NCI-H1436 (cell line): ENCODE measurements at regions not wholly inside any gene's neighbourhood (a gene's known extent, or its start where the extent isn't known, plus 50 kb on each side); places are given as distances from the start of the nearest gene placed in this dataset.

ENCODE experiments used
- DNase-seq: peaks from one replicate; lab custom pipeline; 2025; lab: John Stamatoyannopoulos, UW

DNA sequence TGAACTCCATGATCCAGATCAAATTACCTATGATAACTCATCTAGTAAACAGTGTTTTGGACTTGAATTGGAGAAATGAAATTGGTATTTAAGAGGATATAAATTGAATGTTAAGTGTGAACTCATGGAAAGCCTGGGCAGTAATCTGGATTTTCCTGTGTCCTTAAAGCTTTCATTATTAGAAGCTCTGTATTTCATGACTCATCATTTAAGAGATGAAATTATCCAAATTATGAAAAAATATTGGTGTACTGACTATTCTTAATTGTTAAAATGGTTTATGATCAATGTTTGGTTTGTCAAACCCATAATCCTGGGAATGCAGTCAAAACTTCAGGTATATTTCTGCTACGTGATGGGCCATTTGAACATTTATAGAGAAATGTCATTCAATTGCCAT, 332.2 kb upstream of the ST6GAL2 start:
- DNase-seq, result no peak

DNA sequence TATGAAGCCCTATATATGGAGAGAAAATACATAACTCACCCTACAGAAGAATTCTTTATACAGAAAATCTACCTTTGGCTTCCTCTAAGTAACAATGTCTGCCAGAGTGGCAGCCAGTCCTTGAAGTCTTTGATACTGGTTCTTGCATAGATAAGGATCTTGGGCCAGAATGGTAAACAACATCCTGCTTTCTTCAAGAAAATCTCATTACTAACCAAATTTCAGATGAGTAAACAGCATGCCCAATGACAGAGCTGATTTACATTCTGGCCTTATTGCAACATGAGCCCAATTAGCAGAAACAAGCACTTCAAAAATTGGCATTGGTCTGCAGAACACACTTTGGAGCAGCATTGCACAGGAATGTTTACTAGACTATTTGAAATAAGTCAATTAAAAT, 336.5 kb upstream of the ST6GAL2 start:
- no peak for DNase-seq

DNA sequence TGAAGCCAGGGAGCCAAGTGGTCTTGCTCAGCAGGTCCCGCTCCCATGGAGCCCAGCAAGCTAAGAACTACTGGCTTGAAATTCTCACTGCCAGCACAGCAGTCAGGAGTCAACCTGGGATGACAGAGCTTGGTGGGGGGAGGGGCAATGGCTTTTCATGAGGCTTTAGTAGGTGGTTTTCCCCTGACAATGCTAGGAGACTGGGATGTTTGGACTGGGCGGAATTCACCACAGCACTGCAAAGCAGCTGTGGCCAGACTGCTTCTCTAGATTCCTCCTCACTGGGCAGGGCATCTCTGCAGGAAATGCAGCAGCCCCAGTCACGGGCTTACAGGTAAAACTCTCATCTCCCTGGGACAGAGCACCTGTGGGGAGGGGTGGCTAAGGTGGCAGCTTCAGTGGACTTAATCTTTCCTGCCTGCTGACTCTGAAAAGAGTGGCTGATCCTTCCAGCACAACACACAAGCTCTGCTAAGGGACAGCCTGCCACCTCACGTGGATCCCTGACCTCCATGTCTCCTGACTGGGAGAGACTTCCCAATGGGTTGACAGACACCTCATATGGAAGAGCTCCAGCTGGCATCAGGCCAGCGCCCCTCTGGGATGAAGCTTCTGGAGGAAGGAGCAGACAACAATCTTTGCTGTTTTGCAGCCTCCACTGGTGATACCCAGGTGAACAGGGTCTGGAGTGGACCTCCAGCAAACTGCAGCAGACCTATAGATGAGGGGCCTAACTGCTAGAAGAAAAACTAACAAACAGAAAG, 349.7 kb upstream of the ST6GAL2 start:
- no peak for DNase-seq

DNA sequence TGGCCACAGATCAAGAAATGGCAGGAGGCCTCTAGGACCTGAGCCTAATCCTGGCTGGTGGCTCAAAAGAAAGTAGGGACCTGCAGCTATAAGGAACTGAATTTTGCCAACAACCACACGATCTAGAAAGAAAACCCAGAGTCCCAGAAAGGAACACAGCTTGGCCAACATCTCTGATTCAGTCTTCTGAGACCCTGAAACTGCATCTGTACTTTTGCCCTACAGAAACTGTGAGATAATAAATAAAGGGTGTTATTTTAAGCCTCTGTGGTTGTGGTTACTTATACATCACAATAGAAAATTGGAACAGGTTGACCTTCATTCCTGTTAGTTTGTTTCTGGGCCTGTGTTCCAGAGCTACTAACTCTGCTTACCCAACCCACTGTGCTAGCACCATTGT, 356.8 kb upstream of the ST6GAL2 start:
- no peak for DNase-seq

DNA sequence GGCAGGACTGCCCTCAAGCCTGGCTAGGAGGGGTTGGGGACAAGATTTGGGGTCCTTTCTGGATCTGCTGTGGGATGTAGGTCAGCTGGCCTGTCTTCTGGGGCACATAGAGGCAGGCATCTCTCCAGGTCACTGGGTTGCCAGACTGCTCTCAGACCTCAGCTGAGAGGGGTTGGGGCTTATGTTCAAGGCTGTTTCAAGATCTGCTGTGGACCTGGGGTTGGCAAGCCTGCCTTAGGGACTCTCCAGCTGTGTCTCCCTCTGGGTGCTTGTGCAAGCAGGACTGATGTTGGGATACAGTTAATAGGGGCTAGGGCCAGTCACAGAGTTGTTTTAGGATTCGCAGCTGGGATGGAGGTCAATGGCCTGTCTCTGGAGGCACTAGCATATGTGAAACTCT, 363.0 kb upstream of the ST6GAL2 start:
- DNase-seq, result no peak

DNA sequence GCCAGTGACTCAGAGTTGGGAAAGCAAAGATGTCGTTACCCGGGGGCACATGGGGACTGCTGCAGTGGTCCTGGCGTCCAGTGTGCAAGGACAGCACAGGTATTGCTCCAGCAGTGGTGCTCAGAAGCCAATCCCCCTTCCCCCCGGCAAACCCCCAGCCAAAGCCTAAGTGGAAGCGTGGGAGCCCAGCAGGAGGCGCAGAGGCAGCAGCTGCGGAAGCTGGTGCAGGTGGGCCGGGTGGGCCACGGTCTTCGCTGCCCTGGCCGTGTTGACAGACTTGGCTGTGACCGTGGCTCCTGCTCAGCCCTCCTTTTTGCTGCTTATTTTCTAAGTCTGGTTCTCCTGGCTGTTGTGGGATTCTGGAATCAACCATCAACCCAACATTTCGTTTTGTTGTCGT, 369.8 kb upstream of the ST6GAL2 start:
- no peak for DNase-seq

DNA sequence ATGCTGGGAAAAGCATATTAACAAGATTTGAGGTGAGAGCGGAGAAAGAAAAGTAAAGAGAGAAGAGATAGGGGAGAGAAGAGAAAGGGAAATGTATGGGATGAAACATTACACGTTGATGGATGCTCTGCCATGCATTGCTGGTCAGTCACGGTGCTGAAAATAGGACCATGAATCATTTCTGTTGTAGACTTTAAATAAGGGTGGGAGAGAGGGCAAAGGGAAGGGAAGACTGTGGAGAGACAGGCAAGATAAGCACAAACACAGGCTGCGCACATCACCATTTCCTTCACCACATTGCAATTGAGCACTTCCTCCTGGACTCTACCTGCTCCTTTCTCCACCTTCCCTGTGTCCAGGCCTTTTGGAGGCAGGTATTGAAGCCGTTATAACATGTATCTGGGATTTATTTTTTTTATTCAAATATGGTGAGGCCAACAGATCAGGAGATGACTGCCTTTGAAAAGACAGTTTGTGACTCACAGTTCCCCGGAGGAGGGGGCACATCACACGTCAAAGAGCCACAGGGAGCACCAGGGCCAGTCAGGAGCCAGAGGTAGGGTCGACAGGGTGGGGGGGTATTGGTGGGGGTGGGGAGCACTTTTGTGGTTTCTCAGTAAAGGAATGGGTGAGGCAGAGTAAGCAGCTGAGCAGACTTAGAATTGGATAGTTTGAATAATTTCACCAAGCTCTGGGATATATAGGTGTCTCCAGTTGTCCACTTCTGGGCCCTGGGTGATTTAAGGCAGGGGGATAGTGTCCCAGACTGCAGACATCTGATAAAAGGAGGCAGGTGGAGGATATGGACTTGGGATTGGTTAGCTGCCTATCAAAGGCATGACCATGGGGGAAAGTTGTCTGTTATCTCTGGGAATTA, 372.8 kb upstream of the ST6GAL2 start:
- DNase-seq, result no peak

DNA sequence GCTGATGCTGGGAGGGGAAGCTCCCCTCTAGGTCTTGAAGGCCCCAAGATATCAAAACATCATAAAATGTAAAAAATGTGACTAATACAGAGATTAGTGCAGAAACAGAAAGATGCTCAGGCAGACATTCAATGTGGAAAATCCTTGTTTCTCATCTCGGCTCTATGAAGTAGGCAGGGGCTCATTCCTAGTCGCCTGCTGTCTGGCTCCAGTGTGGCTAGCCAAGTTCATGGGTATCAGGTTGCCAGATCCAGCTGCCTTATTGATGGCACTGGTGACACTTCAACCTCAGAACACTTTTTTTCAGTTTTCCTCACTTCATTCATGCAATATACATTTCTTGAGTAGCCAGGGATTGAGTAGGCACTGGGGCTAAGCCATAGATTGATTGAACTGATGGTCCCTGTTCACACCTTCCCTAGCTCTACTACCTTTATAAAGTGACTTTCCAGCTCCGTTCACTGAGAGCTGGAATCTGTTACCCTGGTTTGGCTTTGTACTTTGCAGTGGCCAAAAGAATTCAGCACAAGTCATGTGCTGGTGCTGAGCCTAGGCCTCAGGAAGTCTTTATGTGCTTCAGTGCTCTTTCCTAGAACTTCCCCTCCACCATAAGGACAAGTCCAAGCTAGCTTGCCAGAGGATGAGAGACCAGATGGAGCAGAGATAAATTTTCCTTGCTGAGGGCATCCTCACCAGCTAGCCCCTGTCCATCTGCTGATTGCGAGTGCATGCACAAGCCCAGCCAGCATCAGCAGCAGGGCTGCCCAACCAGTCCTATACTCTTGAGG, 373.6 kb upstream of the ST6GAL2 start:
- no peak for DNase-seq

DNA sequence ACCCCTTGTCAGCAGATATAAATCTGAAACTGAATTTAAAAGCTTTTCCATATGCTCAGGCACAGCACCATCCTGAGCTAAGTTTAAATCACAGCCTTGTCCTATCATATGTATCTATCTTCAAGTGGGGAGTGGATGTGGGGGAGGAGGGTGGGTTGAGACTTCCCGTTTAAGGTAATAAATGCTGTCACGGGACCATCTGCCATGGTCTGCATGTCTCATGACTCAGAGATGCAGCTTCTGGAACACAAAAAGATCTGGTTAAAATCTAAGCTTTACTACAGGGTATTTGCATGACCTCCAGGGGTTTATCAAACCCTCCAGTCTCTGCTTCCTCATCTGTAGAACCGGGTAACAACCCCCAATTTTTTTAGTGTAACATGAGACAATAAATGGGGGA, 377.7 kb upstream of the ST6GAL2 start:
- DNase-seq, result no peak

DNA sequence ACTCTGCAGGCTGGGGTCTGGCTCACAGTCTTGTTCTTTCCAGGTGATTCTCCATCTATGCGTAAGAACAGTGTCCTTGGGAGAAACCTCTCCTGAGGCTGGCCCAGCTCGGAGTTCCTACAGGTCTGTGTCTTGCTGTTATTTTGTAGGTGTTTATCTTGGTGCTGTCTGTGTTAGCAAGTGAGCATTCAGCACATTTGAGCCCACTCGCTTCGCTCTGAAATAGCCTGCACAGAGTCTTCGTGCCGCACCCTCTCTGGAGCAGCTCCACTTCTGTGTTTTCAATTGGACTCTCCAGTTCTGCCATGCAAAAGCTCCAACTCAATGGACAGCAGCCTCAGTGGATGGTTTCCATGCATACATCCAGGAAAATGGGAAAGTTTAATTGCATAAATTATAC, 378.2 kb upstream of the ST6GAL2 start:
- no peak for DNase-seq

DNA sequence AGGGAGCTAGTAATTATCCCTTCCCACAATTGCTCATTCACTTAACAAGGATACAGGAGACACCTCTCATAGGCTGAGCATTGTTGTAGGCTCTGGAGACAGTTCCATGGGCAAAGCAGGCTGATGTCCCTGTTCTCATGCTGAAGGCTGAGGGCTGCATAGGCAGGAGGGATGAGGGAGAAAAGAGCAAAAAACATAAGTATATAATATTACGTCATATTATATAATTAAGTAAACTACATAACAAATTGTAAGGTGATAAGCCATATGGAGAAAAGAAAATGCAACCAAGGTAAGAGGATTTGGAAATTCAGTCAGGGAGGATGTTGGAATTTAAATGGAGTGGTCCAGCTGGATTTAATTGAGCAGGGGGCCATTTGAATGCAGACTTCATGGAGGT, 380.6 kb upstream of the ST6GAL2 start:
- no peak for DNase-seq

DNA sequence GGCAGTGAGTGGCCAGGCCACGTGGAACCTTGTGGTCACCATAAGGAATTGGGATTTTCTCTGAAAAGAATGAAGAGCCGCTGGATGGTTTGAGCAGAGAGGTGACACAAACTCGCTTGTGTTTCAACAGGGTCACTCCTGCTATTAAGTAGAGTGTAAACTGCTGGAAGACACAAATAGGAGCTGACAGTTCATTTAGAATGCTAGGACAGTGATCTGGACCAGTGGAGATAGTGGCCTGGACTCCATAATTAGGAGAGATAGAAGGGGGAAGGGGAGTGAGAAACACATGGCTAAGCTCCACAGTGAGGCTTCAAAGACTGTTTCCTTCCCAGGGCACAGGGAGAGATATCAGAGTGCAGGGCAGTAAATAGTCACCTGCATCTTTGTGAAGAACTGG, 381.1 kb upstream of the ST6GAL2 start:
- DNase-seq, result no peak

DNA sequence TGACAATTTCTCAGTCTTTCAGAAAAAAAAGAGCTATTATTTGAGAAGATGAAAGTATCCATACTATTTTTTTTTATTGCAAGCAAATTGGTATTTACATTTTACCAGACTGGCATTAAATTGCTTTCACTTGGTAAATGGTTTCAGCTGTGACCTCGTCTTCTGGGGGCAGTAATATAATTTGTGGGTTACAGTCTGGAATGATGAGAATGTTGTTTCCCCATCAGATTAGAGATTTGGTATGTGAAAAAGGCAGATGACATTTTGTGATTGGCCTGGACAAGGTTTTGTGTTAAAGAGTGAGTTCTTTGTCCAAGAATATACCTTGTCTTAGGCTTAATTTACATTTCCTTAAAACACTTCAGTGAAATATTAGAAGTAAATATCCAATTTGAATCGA, 390.1 kb upstream of the ST6GAL2 start:
- no peak for DNase-seq

DNA sequence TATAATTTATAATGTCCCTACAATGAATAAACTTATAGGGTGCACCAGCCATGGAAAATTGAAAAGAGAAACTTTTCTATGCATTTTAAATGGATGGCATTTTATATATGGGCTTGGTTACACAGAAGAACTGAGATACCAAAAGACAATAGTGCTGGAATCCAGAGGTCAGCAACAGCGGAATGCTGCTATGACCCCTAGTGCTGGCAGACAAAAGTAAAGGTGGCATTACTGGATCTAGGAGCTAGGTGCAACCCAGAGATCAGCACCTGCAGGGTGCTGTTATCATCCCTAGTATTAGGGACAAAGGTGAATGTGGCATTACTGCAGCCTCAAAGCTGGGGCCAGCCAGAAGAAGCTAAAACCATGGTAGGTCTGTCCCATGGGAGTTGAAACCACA, 392.7 kb upstream of the ST6GAL2 start:
- no peak for DNase-seq

DNA sequence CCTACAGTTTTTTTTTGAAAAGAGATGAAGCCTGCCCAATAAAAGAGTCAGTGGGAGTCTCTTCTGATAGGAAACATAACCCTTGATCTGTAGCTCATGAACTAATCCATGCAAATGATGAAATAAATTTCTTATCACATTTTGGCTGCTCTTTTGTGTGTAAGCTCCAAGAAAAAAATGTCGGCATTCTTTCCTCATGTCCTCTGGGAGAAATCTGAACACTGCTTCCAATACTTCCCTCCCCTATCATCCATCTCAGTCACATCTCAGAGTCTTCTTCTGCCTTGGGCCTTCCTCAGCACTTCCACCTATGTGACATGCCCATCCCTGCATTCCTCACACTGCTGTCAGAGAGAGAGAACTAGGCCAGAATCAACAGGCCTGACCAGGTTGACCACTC, 395.7 kb upstream of the ST6GAL2 start:
- DNase-seq, result no peak

DNA sequence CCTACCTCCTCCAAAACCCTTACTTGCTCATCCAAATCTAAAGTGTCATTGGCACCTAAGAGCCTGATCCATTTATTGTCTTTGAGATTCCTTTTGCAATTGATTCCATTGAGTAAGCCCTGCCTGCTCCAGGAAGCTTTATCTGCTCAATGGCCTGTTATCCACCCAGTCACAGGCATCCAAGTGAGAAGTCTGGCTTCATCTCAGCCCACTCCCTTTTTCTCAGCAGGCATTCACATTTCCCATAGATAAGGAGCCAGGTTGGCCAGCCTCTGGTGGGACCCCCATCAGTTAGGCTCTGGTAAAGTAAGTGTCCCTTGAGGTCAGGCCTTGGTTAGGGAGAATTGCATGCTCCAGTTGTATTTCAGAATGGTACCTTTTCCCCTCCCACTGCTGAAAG, 396.2 kb upstream of the ST6GAL2 start:
- no peak for DNase-seq

DNA sequence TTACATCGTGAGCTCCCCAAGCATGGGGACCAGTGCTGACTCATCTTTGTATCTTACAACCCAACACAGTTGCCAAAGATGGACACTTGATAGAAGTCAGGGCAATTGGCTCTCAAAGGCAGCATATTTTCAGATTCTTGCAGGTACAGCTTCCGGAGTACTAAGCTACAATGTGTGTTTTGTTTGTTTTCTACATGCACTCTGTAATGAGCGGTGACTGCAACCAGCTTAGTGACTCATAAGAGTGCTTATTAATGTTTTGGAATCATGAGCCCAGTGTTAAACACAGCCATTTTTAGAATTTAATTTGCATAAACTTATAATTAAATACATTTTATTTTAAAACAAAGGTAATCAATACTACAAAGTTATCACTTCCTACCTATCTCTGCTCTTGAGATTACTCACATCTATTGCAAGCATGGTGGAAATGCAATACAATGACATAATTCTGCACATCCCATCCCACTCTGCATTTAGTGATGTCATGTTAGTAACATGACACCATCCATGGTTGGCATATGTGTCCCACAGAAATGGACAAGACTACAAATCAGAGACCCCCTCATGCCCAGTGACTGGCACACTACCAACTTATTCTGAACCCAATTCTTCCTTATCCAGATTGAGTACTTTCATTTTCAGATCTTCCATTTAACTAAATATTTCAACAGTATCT, 399.8 kb upstream of the ST6GAL2 start:
- DNase-seq, result no peak

DNA sequence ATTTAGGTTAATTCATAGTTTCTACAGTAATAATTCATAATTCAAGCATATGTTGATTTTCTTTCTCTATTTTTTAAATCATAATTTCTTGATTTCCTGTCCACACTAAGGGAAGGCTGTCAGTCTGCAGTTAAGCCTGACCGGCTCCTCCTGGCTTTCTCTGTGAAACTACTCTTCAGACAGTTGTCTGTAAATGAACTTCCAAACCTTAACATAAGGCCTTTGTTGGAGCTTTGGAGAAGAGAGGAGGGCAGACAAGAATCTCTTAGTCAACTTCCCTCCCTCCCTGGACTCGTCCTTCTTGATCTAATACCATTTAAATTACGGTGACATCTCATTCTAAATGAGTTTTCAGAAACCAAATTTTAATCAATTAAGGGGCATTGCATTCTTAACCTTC, 404.1 kb upstream of the ST6GAL2 start:
- no peak for DNase-seq

DNA sequence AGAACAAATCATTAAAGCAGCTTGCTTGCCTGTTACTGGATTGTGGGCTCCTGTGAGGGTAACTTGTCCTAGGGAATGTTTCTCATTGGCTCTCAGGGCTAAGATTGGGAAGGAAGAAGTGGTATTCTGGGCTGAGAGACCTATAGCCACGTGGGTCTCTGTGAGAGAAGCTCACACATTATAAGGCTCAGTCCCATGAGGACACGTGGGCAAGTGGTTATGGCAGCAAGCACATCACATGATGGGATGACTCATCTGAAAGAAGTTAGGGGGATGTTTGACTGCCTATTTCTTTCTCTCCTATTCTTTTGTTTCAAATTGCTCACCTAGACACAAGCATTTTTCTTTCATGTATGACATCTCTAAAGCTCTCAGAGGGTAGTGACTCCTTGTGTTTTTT, 418.0 kb upstream of the ST6GAL2 start:
- DNase-seq, result no peak

DNA sequence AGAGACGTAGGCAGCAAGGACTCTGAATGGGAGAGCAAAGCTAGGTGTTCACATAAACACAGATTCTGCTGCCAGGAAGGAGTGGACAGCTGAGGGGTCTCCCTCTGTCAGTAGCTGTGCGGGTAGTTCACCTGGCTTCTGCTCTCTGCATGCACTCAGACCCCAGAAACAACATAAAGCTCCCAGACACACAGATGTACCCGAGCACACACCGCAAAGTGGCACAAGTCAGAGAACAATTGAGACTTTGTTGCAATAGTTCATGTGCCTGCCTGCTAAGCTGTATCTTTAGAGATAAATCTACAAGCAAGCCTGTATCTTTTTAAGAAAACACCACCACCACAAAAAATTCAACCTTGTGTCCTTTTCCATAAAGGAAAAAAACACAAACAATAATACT, 420.0 kb upstream of the ST6GAL2 start:
- DNase-seq, result no peak

DNA sequence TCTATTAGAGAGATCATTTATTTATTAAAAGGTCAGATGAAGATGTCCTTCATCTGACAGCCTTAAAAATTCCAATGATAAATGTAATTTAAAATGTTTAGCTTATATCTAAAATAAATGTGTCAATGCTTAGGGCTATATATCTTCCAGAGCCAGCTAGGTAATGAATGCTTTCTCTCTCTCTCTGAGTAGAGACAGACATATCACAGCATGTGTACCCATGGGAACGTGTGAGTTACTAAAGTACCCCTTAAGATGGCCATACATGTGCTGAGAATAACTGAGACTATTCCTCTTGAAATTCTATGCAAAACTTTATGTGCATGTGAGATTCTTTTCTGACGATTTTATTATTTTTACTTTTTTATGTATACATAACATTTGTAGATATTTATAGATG, 420.9 kb upstream of the ST6GAL2 start:
- DNase-seq, result no peak

DNA sequence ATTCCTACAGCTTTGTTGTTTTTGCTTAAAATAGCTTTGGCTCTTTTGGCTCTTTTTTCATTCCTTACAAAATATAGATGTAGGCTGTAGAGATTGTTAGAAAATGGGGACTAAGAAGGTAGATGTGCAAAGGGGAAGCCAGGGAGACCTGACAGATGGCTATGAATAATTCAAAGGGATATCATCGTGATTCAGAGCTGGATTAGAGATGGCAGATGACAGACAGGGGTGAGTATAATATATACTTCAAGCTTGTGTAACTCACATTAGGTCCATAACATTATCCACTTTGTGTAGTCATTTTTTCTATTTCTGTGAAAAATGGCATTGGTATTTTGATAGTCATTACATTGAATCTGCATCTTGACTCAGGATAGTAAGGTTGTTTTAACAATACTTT, 422.9 kb upstream of the ST6GAL2 start:
- no peak for DNase-seq
